Left cardiac atrium (tissue), 4 donors: ENCODE measurements at regions not wholly inside any gene's neighbourhood (a gene's known extent, or its start where the extent isn't known, plus 50 kb on each side); places are given as distances from the start of the nearest gene placed in this dataset.
"Not testable (repeated sequence)": the region's sequence is repeated elsewhere in the genome, so short reads cannot be mapped to it uniquely, and the experiment has no call there.

Experiments used
- ATAC-seq, 2 donors: fragments of 200-7000 bp; cut with Tn5 transposase; one replicate each; pipeline ENCODE4 v1.9.1; 2020; ENCODE audit warnings: mild to moderate bottlenecking in 2 of 2, moderate library complexity in 2 of 2
- DNase-seq: peaks from one replicate; pipeline ENCODE4 v3.0.0-alpha.2; 2020
- intact Hi-C, 2 donors: fragments of 100-400 bp; cut with DNase I; formaldehyde crosslinking; loops; one replicate each; pipeline versions ENCODE4 v1.14.1 to v1.15.1; 2022 to 2023
- donor health status: DM: no; HTN: yes; CAD: no.
- donor health status: DM: no; HTN: yes; CAD: no; lungs with severe emphysema.
- donor health status: DM: yes; HTN: yes; CAD: no.
- donor health status: Dilated cardiomyopathy.

DNA sequence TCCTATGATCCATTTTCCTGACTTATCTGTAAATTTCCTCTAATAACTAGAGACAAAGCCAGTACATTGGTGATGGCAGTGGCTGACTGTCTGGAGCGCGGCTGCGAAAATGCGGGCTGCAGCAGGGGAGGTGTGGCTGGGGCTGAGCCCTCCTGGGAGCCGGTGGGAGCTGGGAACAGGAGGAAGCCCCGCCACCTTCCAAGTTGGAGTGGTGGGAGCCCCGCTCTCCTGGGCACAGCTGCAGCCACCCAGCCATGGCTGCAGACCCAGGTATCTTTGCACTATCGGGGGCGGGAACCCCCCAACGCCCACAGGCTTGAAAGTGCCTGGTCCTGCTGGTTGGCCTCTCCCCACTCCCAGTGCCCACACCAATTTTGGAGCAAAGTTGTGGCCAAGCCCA is 633.0 kb upstream of the TMEFF2 start:
- intact Hi-C loops: no loop called here
- ATAC-seq: no peak
- no peak for DNase-seq

DNA sequence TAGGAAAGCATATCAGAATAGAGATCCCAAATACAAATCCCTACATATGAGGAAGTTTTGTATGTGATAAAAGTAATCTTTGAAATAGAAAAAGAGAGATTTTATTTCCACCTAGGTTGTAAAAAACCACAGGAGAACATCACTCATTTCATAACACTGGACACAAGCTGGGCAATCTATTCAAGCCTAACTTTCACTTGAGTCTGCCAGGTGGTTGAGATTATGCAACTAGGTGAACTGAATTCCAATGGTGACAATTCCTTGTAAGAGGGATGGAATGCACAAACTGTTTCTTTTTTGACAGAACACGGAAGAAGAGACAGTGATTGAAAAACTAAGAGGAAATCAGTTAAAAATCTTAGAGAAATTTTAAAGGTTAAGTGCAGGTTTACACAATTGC is 619.6 kb upstream of the TMEFF2 start:
- intact Hi-C loops: no loop called here
- no peak for ATAC-seq
- no peak for DNase-seq

DNA sequence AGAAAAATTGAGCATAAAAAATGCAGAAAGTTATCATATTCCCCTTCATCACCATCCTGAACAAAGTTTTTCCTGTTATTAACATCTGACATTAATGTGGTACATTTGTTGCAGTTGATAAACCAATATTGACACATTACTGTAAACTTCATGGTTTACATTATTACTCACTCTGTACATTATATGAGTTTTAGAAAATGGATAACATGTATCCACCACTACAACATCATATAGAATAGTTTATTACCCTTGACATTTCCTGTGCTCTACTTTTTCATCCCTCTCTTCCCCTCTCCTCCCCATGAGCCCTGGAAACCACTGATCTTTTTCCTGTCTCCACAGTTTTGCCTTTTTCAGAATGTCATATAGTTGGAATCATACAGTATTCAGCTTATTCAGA is 618.6 kb upstream of the TMEFF2 start:
- ATAC-seq (no peak), DNase-seq (no peak)
- intact Hi-C loops: no loop called here

DNA sequence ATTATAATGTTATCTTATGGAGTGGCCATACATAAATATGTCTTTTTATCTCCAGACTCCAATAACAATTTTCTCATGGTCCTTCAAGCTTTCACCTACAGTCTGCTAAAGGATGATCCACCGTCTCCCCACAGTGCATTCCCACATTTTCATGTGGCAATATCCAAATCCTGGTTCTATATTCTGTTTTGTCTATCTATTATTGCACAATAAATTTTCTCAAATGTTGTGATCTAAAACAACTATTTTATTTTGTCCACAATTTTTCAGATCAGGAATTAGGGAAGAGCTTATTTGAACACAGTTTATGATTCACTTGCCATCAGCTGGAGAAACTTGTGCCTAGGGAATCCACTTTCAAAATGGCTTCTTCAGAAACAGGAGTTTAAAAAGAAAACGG is 614.4 kb upstream of the TMEFF2 start:
- no peak for ATAC-seq
- intact Hi-C loops: no loop called here
- DNase-seq: no peak

DNA sequence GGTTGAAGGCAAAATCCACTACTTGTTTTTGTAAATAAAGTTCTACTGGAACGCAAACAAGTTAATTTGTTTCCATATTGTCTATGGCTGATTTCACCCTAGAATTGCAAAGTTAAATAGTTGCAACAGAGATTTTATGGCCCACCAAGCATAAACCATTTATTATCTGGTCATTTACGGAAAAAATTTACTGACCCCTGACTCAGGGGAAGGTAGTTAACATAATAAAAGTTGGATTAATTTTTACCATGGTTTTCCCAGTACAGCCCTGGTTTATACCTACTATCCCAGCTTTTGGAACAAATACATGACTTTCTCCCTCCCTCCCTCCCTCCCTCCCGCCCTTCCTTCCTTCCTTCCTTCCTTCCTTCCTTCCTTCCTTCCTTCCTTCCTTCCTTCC is 588.9 kb upstream of the TMEFF2 start:
- ATAC-seq (no peak), DNase-seq (no peak)
- intact Hi-C loops: no loop called here

DNA sequence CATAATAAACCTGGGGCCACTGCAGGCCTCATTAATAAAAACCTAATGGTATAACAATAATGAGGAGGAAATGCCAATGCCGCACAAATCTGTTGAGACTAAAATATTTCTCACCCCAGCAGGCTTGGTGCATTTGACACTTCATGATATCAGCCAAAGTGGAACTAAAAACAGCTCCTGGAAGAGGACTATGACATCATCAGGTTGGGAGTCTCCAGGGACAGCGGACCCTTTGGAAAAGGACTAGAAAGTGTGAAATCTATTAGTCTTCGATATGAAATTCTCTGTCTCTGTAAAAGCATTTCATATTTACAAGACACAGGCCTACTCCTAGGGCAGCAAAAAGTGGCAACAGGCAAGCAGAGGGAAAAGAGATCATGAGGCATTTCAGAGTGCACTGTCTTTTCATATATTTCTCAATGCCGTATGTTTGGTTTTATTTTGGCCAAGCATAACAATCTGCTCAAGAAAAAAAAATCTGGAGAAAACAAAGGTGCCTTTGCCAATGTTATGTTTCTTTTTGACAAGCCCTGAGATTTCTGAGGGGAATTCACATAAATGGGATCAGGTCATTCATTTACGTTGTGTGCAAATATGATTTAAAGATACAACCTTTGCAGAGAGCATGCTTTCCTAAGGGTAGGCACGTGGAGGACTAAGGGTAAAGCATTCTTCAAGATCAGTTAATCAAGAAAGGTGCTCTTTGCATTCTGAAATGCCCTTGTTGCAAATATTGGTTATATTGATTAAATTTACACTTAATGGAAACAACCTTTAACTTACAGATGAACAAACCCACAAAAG is 580.9 kb upstream of the TMEFF2 start:
- ATAC-seq: no peak
- intact Hi-C loops: no loop called here
- DNase-seq: no peak

DNA sequence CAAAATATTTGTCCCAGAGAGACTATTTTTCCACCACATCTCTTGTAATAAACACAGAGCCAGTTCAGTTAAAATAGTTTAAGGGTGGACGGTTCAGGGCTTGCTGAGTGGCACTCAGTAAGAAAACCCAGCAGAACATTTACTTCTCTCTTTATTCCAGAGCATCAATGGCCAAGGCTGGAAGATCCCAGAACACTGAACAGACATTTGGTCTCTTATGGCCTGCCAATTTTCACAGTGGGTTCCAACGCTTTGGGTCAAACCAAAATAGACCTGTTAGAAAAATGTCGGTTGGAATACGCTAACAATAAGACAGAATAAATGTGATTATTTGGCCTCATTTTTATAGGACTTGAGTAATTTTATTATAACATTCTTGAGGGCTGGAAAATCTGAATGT is 580.3 kb upstream of the TMEFF2 start:
- DNase-seq (no peak), ATAC-seq (no peak)
- intact Hi-C loops: no loop called here

DNA sequence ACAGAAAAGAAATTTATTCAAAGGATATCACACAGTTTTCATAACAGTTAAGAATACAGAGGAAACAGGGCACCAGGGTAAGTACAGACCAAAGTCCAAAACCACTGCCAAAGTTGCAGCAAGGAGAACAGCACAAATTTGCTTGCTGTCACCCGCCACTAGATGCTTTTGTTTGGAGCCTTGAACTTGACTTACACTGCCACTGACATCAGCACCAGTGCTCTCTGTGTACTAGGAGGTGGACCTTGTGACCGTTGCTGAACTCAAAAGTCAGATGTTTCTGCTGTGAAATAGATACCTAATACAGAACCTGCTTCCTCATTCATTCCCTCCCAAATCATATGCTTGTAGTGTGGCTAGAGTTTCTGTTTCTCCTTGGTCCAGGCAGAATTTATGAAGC is 578.3 kb upstream of the TMEFF2 start:
- intact Hi-C loops: no loop called here
- DNase-seq: no peak
- ATAC-seq: no peak

DNA sequence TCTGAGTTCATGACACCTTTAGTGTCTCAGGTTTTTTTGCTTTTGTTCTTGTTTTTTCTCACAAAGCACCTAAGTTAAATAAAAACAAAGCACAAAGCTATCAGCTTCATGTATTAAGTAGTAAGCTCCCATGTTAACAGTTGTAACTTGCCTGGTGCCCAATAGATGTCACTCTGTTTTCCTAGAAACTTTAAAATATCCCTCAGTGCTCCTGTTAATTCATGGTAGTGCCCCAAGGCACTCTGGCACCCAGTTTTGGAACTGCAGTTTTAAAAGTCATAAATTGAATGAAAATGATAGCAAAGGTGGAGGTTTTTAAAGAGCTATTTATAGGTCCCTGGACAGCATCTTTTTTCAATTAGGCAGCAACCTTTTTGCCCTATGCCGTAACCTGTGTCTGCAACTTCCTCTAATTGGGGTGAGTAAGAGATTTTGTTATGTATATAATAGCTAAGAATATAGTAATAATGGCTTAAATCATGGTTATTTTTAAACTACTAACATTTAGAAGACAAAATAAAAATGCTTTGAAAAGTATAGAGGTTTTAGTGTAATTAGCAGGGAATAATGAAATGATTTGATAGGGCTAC is 555.0 kb upstream of the TMEFF2 start:
- intact Hi-C loops: no loop called here
- DNase-seq (no peak), ATAC-seq (no peak)

DNA sequence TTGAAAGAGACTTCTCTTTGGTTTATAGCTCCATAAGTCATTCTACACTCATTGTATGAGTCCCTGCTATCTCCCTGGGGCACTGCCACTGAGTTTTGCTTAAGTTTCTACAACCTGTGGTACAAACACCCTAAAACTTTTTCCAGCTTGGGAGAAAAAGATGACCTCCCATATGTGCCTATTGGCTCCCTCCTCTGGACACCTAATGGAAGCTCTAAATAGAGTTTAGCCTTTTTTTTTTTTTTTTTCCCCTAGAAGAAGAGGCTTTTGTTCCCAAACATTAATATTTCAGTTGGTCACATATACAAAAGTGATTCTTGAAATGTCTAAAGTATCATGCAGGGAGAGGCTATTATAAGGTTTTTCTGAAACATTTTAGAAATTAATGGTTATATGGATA is 547.2 kb upstream of the TMEFF2 start:
- intact Hi-C loops: no loop called here
- no peak for ATAC-seq
- no peak for DNase-seq

DNA sequence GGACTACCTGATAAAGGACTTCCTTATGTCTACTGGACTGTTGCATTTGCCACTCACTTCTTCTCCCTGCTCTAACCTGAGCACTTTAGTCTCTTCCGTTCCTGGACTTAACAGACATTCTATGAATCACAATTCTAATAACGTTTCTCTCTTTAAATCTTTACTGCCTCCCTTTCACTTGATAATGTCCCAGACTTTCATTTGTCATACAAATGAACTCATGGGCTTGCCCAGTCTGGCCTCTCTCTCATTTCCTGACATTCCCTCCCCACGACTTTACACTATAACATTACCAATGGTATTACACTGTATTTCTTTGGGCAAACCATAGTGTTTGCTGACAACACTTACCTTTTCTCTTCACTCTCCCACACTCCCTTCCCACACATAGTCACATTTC is 540.7 kb upstream of the TMEFF2 start:
- no peak for DNase-seq
- intact Hi-C loops: no loop called here
- no peak for ATAC-seq

DNA sequence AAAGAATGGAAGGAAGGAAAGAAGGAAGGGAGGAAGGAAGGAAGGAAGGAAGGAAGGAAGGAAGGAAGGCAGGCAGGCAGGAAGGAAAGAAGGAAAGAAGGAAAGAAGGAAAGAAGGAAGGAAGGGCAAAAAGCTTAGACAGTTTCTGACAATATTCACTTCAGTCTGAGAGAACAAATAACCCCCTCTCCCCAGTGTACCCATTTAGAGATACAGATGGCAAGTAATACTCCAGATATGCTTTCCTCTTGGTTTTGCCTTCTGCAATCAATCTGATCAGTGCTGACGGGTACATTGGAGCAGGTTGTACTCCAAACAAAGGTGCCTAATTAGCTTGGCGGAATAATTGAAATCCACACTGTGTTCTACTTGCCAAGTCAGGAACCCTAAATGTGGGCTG is 534.6 kb upstream of the TMEFF2 start:
- intact Hi-C loops: no loop called here
- ATAC-seq: no peak
- DNase-seq: no peak

DNA sequence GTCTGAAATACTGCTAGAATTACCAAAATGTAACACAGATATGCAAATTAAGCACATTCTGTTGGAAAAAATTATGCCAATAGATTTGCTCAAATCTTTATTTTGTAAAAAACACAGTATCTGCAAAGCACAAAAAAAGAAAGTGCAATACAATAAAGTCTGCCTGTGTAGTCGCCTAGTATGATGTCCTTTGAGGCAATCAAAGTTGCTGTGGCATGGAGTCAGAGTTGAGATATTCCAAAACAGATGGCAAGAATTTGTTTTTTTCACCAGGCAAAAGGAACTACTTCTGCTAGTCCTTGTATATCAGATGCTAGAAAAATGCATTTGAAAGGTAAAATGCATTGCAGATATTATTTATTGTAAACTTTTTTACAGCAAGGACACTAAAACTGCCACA is 531.3 kb upstream of the TMEFF2 start:
- DNase-seq (no peak), ATAC-seq (no peak)
- intact Hi-C loops: no loop called here

DNA sequence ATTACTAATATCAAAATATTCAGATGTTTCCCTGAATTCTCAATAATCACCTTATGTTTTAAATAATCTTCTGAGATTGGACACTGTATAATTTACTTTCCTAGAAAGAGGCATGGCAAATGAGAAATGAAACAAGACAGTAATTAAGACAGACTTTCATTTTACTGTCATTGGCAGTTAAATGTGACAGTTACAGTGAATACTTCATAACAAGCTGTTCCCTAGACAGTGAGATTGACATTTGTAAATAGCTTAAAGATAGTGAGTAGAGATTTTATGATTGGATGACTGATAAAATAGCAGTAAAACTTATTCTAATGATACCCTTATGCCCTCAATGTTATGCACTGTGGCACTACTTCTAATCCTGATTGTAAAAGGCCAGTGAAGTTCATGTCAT is 524.9 kb upstream of the TMEFF2 start:
- ATAC-seq (no peak), DNase-seq (no peak)
- intact Hi-C loops: no loop called here

DNA sequence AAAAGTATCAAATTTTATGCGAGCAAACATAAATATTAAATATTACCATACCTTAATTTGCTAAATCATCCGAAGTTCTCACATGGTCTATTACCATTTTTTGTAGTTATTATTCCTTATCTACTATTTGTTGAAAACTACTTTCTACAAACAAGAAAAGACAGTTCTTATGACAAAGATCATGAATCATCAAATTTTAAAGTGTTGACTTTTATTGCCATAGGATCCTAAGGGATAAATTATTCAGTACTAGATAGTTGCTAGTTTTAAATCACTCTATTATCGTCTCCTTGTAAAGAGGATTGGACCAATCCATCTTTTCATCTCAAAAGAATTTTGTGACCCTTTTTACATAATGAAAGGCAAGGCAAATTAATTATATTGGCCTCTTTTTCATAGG is 523.6 kb upstream of the TMEFF2 start:
- DNase-seq (no peak), ATAC-seq (no peak)
- intact Hi-C loops: no loop called here

DNA sequence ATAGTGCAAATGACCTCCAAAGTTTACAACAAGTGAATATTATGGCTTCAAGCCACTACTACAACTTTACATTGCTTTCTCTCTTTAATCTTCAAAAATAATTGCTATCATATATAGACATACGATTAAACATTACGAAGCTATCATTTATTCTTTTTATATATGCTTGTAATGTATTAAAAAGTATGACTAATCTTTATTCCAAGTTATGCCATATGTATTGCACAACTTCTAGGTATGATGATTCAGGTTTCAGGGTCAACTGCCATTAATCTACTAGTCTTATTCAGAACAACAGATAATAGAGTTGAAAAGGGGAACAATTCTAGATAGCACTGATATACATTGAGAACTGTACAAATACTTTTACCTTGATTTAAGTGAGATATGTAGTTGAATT is 506.2 kb upstream of the TMEFF2 start:
- intact Hi-C loops: no loop called here
- no peak for DNase-seq
- no peak for ATAC-seq

DNA sequence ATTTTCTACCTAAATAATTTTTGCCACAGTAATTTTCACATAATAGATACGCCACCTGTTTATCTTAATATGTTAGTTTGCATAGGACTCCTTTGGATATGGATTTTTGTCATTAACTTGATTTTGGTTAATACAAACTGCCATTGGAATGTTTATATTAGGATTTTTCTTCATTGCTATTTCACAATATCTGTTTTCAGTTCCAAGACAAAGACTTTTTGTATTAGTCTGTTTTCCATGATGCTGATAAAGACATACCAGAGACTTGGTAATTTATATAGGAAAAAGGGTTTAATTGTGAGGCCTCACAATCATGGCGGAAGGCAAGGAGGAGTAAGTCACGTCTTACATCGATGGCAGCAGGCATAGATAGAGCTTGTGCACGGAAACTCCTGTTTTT is 503.1 kb upstream of the TMEFF2 start:
- DNase-seq: no peak
- no peak for ATAC-seq
- intact Hi-C loops: no loop called here

DNA sequence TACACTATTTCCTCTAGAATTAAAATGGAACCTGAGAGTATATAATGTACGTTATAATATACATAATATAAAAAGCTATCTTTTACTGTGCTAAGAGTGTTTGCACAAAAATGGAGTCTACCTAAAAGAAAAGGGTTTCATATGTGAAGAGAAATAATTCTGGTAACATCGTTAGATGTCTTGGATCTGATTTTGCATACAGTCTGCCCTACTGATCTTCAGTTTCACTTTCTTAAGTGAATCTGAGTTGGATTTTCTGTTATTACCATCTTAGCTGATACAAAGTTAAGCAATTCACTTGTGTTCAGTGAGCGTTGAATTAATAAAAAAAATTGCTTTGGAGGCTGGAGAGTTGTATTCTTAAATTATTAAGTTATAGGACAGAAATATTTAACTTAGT is 502.1 kb upstream of the TMEFF2 start:
- intact Hi-C loops: no loop called here
- ATAC-seq: no peak

DNA sequence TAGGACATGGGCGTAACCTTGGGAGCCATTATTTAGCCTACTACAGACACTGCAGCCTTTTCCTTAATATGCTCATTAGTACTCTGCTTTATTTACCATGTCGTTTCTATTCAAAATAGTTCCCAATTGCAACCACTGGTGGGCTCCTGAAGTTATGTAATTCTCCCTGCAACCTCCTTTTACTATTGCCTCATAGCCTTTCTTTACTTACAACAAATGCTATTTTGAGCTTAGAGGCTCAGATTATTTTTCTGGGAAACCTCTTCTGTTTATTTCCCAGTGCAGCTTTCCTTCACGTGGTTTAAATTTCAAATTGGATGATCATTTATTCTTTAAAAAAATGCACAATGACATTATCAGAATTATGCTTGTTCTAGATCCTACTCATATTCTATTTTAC is 492.3 kb upstream of the TMEFF2 start:
- DNase-seq (no peak), ATAC-seq (no peak)
- intact Hi-C loops: no loop called here

More for the DNA sequence above, 502.1 kb upstream of the TMEFF2 start:
- DNase-seq: no peak

DNA sequence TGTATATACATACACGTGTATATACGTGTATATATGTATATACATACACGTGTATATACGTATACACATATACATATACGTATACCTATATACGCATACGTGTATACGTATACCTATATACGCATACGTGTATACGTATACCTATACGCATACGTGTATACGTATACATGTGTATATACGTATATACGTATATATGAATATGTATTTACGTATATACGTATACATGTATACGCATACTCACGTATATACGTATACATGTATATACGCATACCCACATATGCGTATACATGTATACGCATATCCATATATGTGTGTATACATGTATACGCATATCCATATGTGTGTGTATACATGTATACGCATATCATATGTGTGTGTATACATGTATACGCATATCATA is 487.8 kb upstream of the TMEFF2 start:
- intact Hi-C loops, ATAC-seq: not testable (repeated sequence)

DNA sequence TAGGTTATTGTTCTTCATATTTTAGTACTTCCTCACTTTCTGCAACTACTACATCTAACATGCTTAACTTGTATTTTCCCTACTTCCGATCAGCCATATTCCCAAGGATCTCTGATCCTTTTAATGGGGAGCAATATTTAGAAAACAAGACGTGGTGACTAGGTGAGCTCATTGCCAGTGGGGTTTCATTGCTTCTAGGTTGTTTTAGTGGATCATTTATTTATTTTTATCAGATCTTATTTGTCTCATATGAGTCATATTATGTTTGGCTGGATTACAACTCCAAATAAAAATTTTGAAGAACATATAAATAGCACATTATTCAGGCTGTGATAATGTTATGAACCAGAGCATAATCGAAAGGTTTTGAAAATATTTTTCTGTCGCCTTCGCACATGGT is 480.9 kb upstream of the TMEFF2 start:
- intact Hi-C loops: no loop called here
- ATAC-seq (no peak), DNase-seq (no peak)

More for the DNA sequence above, 487.8 kb upstream of the TMEFF2 start:
- DNase-seq: not testable (repeated sequence)
